Tibial nerve (tissue), 4 donors: ENCODE measurements at regions not wholly inside any gene's neighbourhood (a gene's known extent, or its start where the extent isn't known, plus 50 kb on each side); places are given as distances from the start of the nearest gene placed in this dataset.

Experiments used
- DNase-seq, 2 donors: peaks; one replicate each; pipeline ENCODE4 v3.0.0-alpha.2; 2019; ENCODE audit warnings: low spot score in 2 of 2
- H3K27ac ChIP-seq, 4 donors: fragments of 200-600 bp; sonication (generic) in 3 of 4; one replicate each; pipeline ENCODE4 v1.5.1; 2017 to 2019; ENCODE audit warnings: mild to moderate bottlenecking in 1 of 4
- H3K27me3 ChIP-seq, 2 donors: fragments of 200-600 bp; sonication (generic) in 1 of 2; one replicate each; pipeline versions ENCODE4 v1.5.1 to v1.6.0; 2017 to 2019
- H3K36me3 ChIP-seq, 3 donors: fragments of 200-600 bp; sonication (generic); one replicate each; pipeline ENCODE4 v1.5.1; 2018 to 2019
- H3K4me1 ChIP-seq, 4 donors: fragments of 200-600 bp; sonication (generic) in 3 of 4; one replicate each; pipeline ENCODE4 v1.5.1; 2017 to 2019
- H3K4me3 ChIP-seq, 4 donors: fragments of 200-600 bp; sonication (generic) in 3 of 4; one replicate each; pipeline ENCODE4 v1.5.1; 2017 to 2019; ENCODE audit warnings: mild to moderate bottlenecking in 1 of 4, moderate library complexity in 1 of 4
- H3K9me3 ChIP-seq, 4 donors: fragments of 200-600 bp; sonication (generic) in 3 of 4; one replicate each; pipeline ENCODE4 v1.5.1; 2017 to 2019
- EP300 ChIP-seq, 2 donors: sonication (generic); formaldehyde crosslinking; IDR thresholded peaks; one replicate each; pipeline ENCODE4 v1.6.1; 2017; ENCODE audit warnings: antibody characterized with exemption in 2 of 2, mild to moderate bottlenecking in 1 of 2
- POLR2A ChIP-seq, 2 donors: fragments of 450-650 bp; IDR thresholded peaks; one replicate each; pipeline ENCODE4 v1.6.1; 2017; ENCODE audit warnings: antibody characterized with exemption in 2 of 2, mild to moderate bottlenecking in 2 of 2, moderate library complexity in 2 of 2
- WGBS, 2 donors: methylation state at CpG; one replicate each; pipeline ENCODE4 v1.1.5; 2018; 5-methylcytosine and 5-hydroxymethylcytosine counted together
- TF ChIP-seq, protein P1 (sequence below), 5 experiments: fragments of 200-600 bp in 3 of 5; fragments of 450-650 bp in 2 of 5; sonication (generic) in 3 of 5; IDR thresholded peaks; one replicate each; pipeline ENCODE4 v1.5.1; 2016 to 2019; ENCODE audit warnings: antibody characterized with exemption in 5 of 5, mild to moderate bottlenecking in 3 of 5, moderate library complexity in 2 of 5

DNA sequence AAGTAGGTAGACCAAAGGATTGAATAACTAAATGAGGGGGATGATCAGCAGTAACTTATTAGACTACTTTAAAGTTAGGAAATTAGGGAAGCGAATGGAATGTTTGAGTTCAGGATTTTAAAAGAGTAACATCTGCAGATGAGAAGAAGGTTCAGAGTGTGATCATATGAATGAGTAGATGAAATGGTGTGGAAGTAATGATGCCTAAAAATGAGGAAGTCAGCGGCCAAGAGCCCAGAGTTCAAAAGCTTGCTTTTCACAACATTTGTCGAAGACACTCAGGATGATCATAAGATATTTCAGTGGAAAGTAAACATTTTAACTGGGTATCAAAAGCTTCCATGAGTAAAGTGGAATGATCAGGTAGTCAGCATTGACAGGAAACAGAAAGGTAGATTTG is 299.4 kb downstream of the LRRIQ3 start:
- Histone ChIP-seq H3K27ac (no peak overlapping the region), H3K9me3 (no peaks in the 10 kb centered on the region), H3K36me3 (no peaks in the 10 kb centered on the region), H3K27me3 (no peaks in the 10 kb centered on the region), H3K4me1 (no peaks in the 10 kb centered on the region), H3K4me3 (no peak overlapping the region)
- no peak for DNase-seq
- 90 to 94% methylated on average over 3 of the region's 3 CpGs for WGBS, 2 donors
- no peak for TF ChIP-seq POLR2A (IDR thresholded peaks at IDR 0.05)
- no peak for TF ChIP-seq EP300 (IDR thresholded peaks at IDR 0.05)
- TF ChIP-seq, protein P1, sequence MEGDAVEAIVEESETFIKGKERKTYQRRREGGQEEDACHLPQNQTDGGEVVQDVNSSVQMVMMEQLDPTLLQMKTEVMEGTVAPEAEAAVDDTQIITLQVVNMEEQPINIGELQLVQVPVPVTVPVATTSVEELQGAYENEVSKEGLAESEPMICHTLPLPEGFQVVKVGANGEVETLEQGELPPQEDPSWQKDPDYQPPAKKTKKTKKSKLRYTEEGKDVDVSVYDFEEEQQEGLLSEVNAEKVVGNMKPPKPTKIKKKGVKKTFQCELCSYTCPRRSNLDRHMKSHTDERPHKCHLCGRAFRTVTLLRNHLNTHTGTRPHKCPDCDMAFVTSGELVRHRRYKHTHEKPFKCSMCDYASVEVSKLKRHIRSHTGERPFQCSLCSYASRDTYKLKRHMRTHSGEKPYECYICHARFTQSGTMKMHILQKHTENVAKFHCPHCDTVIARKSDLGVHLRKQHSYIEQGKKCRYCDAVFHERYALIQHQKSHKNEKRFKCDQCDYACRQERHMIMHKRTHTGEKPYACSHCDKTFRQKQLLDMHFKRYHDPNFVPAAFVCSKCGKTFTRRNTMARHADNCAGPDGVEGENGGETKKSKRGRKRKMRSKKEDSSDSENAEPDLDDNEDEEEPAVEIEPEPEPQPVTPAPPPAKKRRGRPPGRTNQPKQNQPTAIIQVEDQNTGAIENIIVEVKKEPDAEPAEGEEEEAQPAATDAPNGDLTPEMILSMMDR (IDR thresholded peaks at IDR 0.05) = no peak

DNA sequence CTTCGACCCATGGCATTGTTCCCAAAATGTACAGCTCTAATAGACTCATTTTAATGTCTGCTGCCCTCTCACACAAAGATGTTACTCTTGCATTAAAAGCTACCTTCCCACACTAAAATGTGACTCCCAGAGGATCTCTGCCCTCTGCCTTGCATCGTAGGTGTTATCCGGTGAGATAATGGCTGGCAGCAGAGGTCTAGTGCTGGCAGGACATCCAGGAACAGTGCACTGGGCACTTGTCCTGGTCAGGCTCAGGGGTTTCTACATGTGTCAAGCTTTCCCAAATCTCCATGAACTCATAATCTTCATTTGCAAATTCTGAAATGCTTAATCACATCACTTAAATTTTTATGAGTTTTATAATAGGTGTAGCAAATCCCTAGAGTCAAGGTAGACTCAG is 310.6 kb downstream of the LRRIQ3 start:
- Histone ChIP-seq H3K27ac (no peak overlapping the region), H3K4me3 (no peak overlapping the region), H3K36me3 (no peaks in the 10 kb centered on the region), H3K27me3 (no peaks in the 10 kb centered on the region), H3K4me1 (no peaks in the 10 kb centered on the region), H3K9me3 (no peaks in the 10 kb centered on the region)
- no peak for DNase-seq
- 80 to 84% methylated on average over 3 of the region's 3 CpGs for WGBS, 2 donors
- TF ChIP-seq, protein P1 (IDR thresholded peaks at IDR 0.05) = no peak
- TF ChIP-seq POLR2A (IDR thresholded peaks at IDR 0.05) = no peak

DNA sequence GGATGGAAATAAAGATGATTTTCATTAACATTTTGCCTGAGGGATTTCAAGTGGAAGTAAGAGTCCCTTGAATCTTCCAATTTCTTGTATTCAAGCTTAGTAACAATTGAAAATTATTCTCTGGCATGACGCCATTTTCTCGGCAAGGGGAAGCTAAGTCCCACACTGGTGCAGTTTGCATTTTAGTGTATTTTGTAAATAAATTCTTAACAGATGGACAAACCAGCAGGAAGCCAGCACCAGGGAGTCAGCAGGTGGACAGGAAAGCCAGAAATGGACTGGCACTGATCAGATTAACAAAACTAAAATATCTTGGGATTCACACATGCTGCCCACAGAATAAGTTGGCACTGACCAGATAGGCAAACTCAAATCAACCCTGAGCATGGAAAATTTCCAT is 311.3 kb downstream of the LRRIQ3 start:
- H3K4me3 ChIP-seq = no peak overlapping the region
- H3K27me3 ChIP-seq = no peaks in the 10 kb centered on the region
- H3K27ac ChIP-seq = no peak overlapping the region
- H3K4me1 ChIP-seq = no peaks in the 10 kb centered on the region
- DNase-seq = no peak
- 39 to 47% methylated on average over 2 of the region's 2 CpGs for WGBS, 2 donors
- no peaks in the 10 kb centered on the region for H3K9me3 ChIP-seq
- TF ChIP-seq POLR2A (IDR thresholded peaks at IDR 0.05) (no peak), EP300 (IDR thresholded peaks at IDR 0.05) (no peak)
- TF ChIP-seq, protein P1 (IDR thresholded peaks at IDR 0.05) = no peak
- no peaks in the 10 kb centered on the region for H3K36me3 ChIP-seq

DNA sequence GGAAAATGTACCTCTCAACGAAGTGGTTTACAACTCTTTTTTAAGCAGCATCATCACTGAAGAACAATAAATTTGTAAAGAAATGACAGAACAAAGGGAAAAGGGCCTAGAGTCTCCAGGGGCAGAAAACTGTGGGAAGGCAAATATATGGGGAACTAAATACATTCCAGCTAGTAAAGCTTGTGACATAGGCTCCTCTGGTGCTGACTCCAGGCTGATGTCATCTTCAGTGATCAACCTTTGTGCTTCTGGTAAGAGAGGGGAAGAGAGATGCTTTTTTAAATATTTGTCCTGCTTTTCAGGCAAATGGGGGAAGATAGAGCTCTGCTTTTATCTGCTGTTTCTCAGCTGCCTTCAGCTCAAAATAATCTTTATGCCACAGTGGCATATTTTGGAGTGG is 323.2 kb downstream of the LRRIQ3 start:
- no peak for DNase-seq
- Histone ChIP-seq H3K4me1 (no peaks in the 10 kb centered on the region), H3K36me3 (no peaks in the 10 kb centered on the region), H3K27ac (no peak overlapping the region), H3K27me3 (no peaks in the 10 kb centered on the region), H3K9me3 (no peaks in the 10 kb centered on the region), H3K4me3 (no peak overlapping the region)
- TF ChIP-seq POLR2A (IDR thresholded peaks at IDR 0.05) (no peak), EP300 (IDR thresholded peaks at IDR 0.05) (no peak)
- TF ChIP-seq, protein P1 (IDR thresholded peaks at IDR 0.05) = no peak
- 62 to 80% methylated on average over 1 of the region's 1 CpG for WGBS, 2 donors

DNA sequence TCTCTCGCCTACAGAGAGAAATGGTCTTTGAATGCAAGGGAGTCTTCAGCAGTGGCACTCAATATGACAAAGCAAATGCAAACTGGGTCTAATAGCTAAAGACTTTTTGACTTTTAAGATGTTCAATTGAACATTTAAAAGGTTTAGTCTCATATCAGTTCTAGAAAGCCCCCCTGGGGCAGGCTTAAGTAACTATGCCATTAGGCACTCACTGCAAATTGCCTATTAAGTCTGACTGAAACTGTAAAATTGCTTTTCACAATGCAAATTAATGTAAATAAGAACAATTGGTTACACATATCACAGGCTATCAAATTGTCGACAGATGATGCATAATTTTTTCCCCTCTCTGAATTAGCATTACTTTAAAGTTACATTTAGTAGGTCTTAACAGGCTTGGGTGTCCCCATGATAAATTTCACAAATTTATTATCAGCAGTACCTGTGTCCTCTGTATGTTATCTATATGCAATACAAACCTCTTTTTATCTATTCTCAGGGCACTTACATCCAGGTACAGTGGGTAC is 329.1 kb downstream of the LRRIQ3 start:
- Histone ChIP-seq H3K27me3 (no peaks in the 10 kb centered on the region), H3K4me3 (no peak overlapping the region), H3K4me1 (no peaks in the 10 kb centered on the region), H3K9me3 (no peaks in the 10 kb centered on the region), H3K27ac (no peak overlapping the region), H3K36me3 (no peaks in the 10 kb centered on the region)
- TF ChIP-seq, protein P1 (IDR thresholded peaks at IDR 0.05) = no peak
- TF ChIP-seq EP300 (IDR thresholded peaks at IDR 0.05) (no peak), POLR2A (IDR thresholded peaks at IDR 0.05) (no peak)
- WGBS, 2 donors = 84 to 86% methylated on average over 2 of the region's 2 CpGs
- no peak for DNase-seq
